NOMO-1 treated with dmso at 0.1 percent for 144 hours (cell line): ENCODE measurements at regions not wholly inside any gene's neighbourhood (a gene's known extent, or its start where the extent isn't known, plus 50 kb on each side); places are given as distances from the start of the nearest gene placed in this dataset.

Experiments used
- DNase-seq: peaks from one replicate; lab custom pipeline; 2025; ENCODE audit not compliant: unreplicated experiment; lab: John Stamatoyannopoulos, UW

DNA sequence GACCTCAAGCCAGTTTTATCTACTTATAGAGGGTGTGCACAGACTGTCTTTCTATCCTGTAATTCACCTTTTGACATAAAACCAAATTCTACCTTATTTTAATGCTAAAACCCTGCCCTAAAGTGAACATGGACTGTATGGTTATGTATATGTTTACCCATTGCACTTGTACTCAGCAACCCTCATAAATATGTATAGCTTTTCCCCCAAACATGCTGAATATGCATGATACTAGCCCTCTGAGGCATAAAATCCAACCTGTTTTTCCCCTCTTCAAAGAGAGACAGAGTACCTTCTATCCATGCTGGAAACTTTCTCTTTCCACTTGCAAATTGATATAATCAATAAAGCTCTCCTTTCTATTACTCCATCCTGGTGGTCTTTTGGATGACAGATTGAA, 267.9 kb upstream of the BMP2 start:
- DNase-seq, result no peak

DNA sequence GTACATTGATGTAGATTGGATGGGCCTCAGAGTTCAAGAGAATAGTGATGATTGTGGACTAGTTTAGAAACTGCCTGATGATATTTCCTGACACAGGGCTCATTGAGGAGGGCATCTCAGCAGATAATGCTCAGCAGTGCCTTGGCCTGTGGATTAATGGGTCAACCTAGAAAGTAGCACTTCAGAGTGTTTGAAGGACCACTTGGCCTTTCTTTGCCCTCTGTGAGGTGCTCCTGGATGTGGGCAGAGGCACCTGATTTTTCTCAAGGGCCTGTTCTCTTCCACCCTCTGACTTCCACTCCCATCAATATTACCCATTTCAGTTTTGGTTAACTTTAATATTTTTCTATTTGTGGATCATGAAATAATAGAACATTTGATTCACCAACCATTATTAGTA, 270.6 kb upstream of the BMP2 start:
- no peak for DNase-seq

DNA sequence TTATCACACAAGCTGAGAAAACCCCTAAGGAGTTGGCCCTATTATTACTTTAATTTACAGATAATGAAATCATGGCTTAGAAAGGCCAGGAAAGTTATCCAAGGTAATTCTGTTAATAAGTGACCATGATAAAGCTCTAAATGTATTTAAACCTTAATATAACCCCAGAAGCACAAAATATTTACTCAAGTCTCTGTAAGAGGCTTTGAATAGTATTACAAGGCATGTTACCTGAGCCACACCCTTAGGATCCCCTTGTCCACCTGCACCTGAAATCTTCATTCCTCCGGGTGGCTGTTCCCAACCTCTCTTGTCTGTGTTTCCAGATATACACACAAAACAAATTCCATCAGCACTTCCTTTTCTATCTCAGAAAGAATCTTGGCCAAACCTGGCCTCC, 271.6 kb upstream of the BMP2 start:
- DNase-seq, result no peak

- DNase-seq, result no peak
These were observed 275.0 kb upstream of the BMP2 start for GRCh38 chr20:6492271-6493055.

GRCh38 chr20:6490849-6491248, 276.6 kb upstream of the BMP2 start:
- no peak for DNase-seq

GRCh38 chr20:6489361-6490171, 277.9 kb upstream of the BMP2 start:
- peak; percentile 96 for DNase-seq

DNA sequence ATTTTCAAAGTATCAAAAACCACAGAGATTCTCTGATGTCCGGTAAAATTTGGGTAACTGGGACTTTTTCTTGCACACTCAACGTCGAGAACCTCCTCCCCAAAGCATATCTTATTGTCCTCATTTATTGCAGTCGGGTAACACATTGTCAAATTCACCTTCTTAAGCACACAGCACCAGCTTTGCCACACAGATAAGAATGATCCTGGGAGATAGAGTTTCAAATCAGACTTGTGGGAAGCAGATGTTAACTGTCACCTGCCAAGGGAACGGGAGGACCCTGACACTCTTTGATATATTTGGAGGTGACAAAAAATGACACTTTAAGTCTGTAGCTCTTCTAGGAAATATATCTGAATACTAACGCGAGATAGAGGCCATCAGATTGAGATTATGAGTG, 282.1 kb upstream of the BMP2 start:
- DNase-seq, result no peak

DNA sequence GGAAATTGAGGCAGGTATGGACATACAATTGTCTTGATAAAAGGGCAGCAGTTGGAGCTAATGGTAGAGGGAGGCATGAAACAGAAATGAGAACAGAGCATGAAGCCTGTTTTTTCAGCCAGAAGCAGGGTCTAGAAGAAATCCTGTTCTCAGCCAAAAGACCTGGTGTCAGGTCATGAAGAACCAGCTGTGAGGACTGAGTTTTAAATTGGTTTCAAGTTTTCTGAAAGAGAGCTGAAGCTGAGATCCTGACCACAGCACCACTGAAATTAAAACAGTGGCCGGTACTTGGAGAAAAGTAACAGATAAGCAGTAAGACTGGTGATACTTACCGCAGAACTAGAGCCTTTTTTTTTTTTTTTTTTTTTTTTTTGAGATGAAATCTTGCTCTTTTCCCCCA, 283.8 kb upstream of the BMP2 start:
- no peak for DNase-seq

- DNase-seq, result no peak
These were observed 285.0 kb upstream of the BMP2 start for GRCh38 chr20:6482486-6482885.

DNA sequence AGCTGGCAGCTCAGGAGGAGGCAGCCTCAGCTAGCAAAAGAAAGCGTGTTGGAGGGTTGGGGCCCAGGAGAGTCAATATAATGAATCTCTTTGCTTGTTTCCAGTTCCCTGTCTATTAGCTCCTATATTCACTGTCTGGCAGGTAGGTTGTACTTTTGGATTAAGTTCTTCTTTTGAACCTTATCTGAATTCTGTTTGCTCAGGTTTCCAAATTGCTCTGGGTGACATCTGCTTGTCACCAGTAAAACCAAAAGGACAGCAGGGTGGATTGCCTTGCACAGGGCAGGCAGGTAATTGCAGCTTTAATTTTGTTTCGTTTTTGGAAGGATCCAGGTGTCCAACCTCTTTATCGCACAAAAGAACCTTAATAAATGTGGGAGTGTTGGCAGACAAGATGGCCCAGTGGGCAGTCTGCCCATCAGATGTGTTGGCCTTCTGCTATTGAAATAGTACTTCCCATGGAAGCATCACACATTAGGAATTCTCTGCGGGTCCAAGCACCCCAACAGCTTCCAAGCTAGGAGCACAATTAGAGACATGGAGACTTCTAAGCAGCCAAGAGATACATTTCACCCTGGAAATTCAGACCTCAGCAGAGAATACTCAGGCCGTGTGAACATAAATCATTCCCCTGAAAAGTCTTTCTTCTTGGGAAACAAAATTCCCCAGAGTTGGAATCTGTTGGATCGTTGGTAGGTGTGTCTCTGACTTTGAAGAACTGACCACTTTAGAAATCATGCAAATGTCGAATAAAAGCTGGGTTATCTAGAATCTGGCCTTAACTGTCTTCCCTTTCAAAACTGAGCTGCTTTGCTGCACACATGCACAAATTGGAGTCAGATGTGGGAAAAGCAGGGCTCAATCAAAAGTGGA, 286.9 kb upstream of the BMP2 start:
- no peak for DNase-seq

DNA sequence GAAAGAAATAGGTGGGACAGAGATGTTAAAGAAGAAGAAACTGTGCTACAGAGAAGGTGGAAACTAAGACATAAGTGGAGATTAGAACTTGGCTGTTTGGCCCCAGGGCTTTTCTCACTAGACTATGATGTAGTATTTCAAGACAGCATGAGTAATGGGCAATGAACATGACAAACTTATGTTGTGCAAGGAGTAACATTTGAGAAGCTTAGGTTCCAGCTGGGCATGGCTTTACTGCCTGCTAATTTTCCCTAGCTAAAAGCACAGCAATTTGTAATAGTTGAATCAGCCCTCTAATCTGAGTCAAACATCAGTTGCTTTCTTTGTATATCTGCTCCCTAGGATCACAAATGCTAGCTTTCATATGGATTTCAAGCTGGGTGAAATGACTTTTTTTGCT, 294.3 kb upstream of the BMP2 start:
- DNase-seq, result no peak

DNA sequence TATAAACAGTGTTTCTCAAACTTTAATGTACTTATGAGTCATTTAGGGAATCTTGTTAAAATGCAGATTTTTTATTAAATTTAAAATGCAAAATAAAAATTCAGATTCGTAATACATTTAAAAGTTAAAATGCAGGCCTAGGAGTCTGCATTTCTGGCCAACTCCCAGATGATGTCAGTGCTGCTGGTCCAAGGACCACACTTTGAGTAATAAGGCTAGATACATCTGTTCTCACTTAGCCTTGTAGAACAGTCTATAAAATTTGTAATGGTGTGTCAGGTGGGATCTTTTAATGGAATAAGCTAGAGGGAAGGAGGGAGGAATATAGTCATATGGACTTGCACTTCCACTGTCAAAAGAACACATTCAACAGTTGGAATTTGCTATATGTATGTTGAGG, 295.6 kb upstream of the BMP2 start:
- DNase-seq, result no peak

GRCh38 chr20:6471110-6471647, 296.3 kb upstream of the BMP2 start:
- DNase-seq, result no peak

DNA sequence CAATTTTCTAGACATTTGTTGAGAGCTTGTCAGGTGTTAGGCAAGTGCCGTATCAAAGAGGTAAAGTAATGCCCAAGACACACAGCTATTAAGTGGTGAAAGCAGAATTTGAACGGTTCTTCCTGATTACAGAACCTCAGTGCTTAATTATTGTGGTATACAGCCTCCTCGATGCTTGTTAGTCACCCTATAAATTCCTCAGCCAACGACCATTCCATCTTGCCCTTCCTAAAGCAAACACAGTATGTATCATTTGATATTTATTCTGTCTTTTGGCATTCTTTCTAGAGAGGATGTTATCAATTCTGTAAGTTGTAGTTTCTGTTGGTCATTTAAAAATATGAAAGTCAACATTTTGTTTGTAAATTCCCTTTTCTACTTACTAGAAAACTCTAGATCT, 297.8 kb upstream of the BMP2 start:
- no peak for DNase-seq

GRCh38 chr20:6468423-6469116, 298.9 kb upstream of the BMP2 start:
- DNase-seq, result peak; percentile 55

DNA sequence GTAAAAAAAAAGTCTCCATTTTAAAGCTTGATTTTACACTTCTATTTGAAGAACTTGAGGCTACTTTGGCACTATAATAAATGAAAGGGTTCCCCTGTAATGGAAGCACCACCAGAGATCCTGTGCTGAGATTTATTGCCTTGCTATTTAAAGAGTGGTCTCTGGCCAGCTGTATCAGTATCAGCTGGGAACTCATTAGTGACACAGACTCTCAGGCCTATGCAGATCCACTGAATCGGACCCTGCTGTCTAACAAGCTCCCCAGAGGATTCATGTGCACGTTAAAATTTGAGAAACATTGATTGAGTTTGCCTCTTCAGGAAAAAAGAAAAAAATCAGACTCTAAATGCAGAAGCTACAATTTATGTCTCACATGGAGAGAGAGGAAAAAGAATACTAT, 299.9 kb upstream of the BMP2 start:
- no peak for DNase-seq

DNA sequence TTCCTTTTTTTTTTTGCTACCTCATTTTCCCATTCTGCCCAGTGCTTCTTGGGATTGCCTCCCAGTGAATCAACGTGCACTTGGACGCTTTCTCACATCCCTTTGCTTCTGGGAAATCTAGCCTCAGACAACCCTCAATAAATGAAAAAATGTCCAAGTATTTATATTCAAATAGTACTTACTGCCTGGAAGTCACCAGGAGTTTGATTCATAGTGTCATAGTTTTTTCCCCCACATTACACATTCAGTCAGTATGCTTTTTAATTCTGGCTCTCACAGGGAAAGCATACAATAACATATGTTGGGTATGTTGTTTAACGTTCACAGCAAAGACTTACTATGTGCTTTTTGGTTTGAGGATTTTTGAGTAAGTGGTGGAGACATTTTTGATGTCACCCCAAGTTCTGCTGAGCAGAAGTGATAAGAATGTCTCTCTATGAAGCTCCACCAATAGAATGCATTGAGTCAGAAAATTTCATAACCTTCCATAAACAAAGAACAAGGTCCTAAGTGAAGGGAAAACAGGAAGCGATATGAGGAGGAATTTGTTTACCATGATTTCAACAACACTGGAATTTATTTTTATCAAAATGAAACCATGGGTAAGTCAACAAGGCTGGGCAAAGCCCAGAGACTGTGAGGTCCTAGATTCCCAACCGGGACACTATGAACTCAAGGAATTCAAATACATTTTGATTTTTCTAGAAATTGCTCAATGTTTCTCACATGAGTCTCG, 301.2 kb upstream of the BMP2 start:
- no peak for DNase-seq

DNA sequence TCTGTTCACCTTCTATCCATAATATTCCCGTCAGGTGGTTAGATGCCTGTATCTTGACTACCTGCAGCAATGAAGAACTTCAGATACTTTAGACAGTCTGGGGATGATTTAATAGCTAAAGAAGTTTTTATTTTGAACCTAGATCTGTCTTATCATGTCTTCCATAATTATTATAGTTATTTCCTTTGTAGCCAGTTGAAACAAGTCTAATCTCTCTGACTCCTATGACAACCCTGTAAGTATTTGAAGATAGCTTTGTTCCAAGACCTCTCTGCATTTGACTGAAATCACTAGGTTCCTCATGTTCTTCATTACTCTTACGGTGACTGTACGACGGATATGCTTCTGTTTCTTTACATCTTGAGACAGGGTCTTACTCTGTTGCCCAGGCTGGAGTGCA, 316.6 kb upstream of the BMP2 start:
- no peak for DNase-seq

GRCh38 chr20:6440443-6440799, 317.6 kb upstream of the FERMT1 start:
- no peak for DNase-seq
